Keratinocyte (primary cell): ENCODE measurements at regions not wholly inside any gene's neighbourhood (a gene's known extent, or its start where the extent isn't known, plus 50 kb on each side); places are given as distances from the start of the nearest gene placed in this dataset.
A peak's percentile ranks its signal among the peaks of the same experiment; 100 is the strongest.

Source experiments
- DNase-seq: peaks from one replicate; pipeline ENCODE4 v3.0.0-alpha.2; 2011; ENCODE audit warnings: low read depth, missing footprints, low spot score
- FAIRE-seq: peaks from 2 replicates; lab custom pipeline; 2011; peaks lifted over from hg19 to GRCh38; lab: Jason Lieb, UNC
- H2AFZ ChIP-seq: 2 replicates; pipeline ENCODE4 v1.6.0; 2012; ENCODE audit warnings: low read length, control low read depth, inconsistent platforms; ENCODE audit not compliant: control insufficient read depth
- H3K27ac ChIP-seq: 2 replicates; pipeline ENCODE4 v1.5.1; 2011; ENCODE audit warnings: low read length; ENCODE audit not compliant: control insufficient read depth, insufficient read depth
- H3K27me3 ChIP-seq: 3 replicates; pipeline ENCODE4 v1.6.0; 2011; ENCODE audit warnings: low read length; ENCODE audit not compliant: control insufficient read depth, insufficient read depth; ENCODE audit errors: extremely low read depth
- H3K36me3 ChIP-seq, 2 experiments: 2 replicates in 1 of 2; 3 replicates in 1 of 2; pipeline ENCODE4 v1.5.1; 2011; ENCODE audit warnings: low read length in 2 of 2, mild to moderate bottlenecking in 1 of 2; ENCODE audit not compliant: control insufficient read depth in 2 of 2, insufficient read depth in 2 of 2; ENCODE audit errors: extremely low read depth in 1 of 2
- H3K4me1 ChIP-seq: 3 replicates; pipeline ENCODE4 v1.5.1; 2011; ENCODE audit warnings: low read length; ENCODE audit not compliant: control insufficient read depth, insufficient read depth; ENCODE audit errors: extremely low read depth
- H3K4me2 ChIP-seq: 3 replicates; pipeline ENCODE4 v1.6.0; 2011; ENCODE audit warnings: low read depth, low read length; ENCODE audit not compliant: control insufficient read depth, insufficient read depth; ENCODE audit errors: extremely low read depth
- H3K4me3 ChIP-seq, 3 experiments: fragments of 200-600 bp in 1 of 3; sonication (generic) in 1 of 3; 2 replicates in 2 of 3; 3 replicates in 1 of 3; pipeline ENCODE4 v1.5.1; 2011 to 2016; ENCODE audit warnings: low read length in 3 of 3, mild to moderate bottlenecking in 3 of 3, control low read depth in 2 of 3, inconsistent platforms in 1 of 3, low read depth in 1 of 3, mixed read lengths in 1 of 3, mixed run types in 1 of 3, moderate library complexity in 1 of 3; ENCODE audit not compliant: control insufficient read depth in 2 of 3, insufficient read depth in 2 of 3; ENCODE audit errors: extremely low read depth in 1 of 3
- H3K79me2 ChIP-seq: 2 replicates; pipeline ENCODE4 v1.6.0; 2012; ENCODE audit warnings: low read length; ENCODE audit not compliant: control insufficient read depth, insufficient read depth
- H3K9ac ChIP-seq: 3 replicates; pipeline ENCODE4 v1.6.0; 2011; ENCODE audit warnings: low read length; ENCODE audit not compliant: control insufficient read depth, insufficient read depth; ENCODE audit errors: extremely low read depth
- H3K9me1 ChIP-seq: 3 replicates; pipeline ENCODE4 v1.6.0; 2011; ENCODE audit warnings: low read length; ENCODE audit not compliant: control insufficient read depth, insufficient read depth; ENCODE audit errors: extremely low read depth
- H3K9me3 ChIP-seq: 2 replicates; pipeline ENCODE4 v1.5.1; 2012; ENCODE audit warnings: low read depth, low read length; ENCODE audit not compliant: control insufficient read depth
- H4K20me1 ChIP-seq: 3 replicates; pipeline ENCODE4 v1.6.0; 2011; ENCODE audit warnings: low read length; ENCODE audit not compliant: control insufficient read depth, insufficient read depth; ENCODE audit errors: extremely low read depth
- CTCF ChIP-seq, 3 experiments: IDR thresholded peaks in 1 of 3; conservative IDR thresholded peaks in 1 of 3; optimal IDR thresholded peaks in 1 of 3; 2 replicates in 2 of 3; 3 replicates in 1 of 3; pipeline versions ENCODE3 to v1.5.1; 2011; ENCODE audit warnings: low read length in 3 of 3, mild to moderate bottlenecking in 3 of 3, moderate library complexity in 2 of 3, control low read depth in 1 of 3, inconsistent platforms in 1 of 3; ENCODE audit not compliant: insufficient read depth in 2 of 3; ENCODE audit errors: extremely low read depth in 1 of 3
- EZH2 ChIP-seq: IDR thresholded peaks from one replicate; pipeline ENCODE4 v1.6.1; 2012; ENCODE audit warnings: inconsistent platforms, mild to moderate bottlenecking, low read length, moderate library complexity
- dilution Hi-C: fragments of 300-500 bp; cut with MboI; formaldehyde crosslinking; loops from one replicate; pipeline ENCODE4 v1.7.0; 2020; ENCODE audit warnings: low sequenced_read_pairs; ENCODE audit not compliant: extremely low pct_ligation_motif_present

- no peaks in the 10 kb centered on the region for H3K9me3 ChIP-seq
- no peaks in the 10 kb centered on the region for H3K36me3 ChIP-seq
- no peaks in the 10 kb centered on the region for H3K79me2 ChIP-seq
- H3K9ac ChIP-seq = no peak overlapping the region
- dilution Hi-C loops = no loop called here
- TF ChIP-seq EZH2 (no peak), CTCF (optimal IDR thresholded peaks at IDR 0.05 in 1 of 3, IDR thresholded peaks at IDR 0.05 in 1 of 3, conservative IDR thresholded peaks at IDR 0.05 in 1 of 3; ENCODE audit: extremely low read depth in 1 of 3, insufficient read depth in 2 of 3, low read length in 3 of 3) (no peak)
- no peak overlapping the region for H2AFZ ChIP-seq
- no peak for FAIRE-seq
- no peaks in the 10 kb centered on the region for H3K9me1 ChIP-seq
- H3K4me3 ChIP-seq = no peak overlapping the region
- H3K27ac ChIP-seq = no peak overlapping the region
- H3K4me1 ChIP-seq = peaks cover 30% of the 10 kb centered on the region
- H3K27me3 ChIP-seq = no peaks in the 10 kb centered on the region
- no peak overlapping the region for H3K4me2 ChIP-seq
- no peaks in the 10 kb centered on the region for H4K20me1 ChIP-seq
- DNase-seq = no peak
Observed at GRCh38 chr2:111620281-111620680, 263.7 kb downstream of the ANAPC1 start.

- no peak for DNase-seq
- H3K9ac ChIP-seq = no peak overlapping the region
Observed at GRCh38 chr2:111622859-111623258, 261.1 kb downstream of the ANAPC1 start.

More at GRCh38 chr2:111622859-111623258, 261.1 kb downstream of the ANAPC1 start:
- Histone ChIP-seq H3K36me3 (no peaks in the 10 kb centered on the region), H3K4me3 (no peak overlapping the region), H2AFZ (no peak overlapping the region), H4K20me1 (no peaks in the 10 kb centered on the region), H3K9me3 (no peaks in the 10 kb centered on the region), H3K4me1 (peaks cover 22% of the 10 kb centered on the region), H3K9me1 (no peaks in the 10 kb centered on the region), H3K27me3 (no peaks in the 10 kb centered on the region), H3K27ac (no peak overlapping the region), H3K79me2 (no peaks in the 10 kb centered on the region), H3K4me2 (peak overlapping the region; percentile 13)
- no peak for FAIRE-seq
- TF ChIP-seq CTCF (optimal IDR thresholded peaks at IDR 0.05 in 1 of 3, IDR thresholded peaks at IDR 0.05 in 1 of 3, conservative IDR thresholded peaks at IDR 0.05 in 1 of 3; ENCODE audit: extremely low read depth in 1 of 3, insufficient read depth in 2 of 3, low read length in 3 of 3) = no peak
- TF ChIP-seq EZH2 = no peak
- dilution Hi-C loops = no loop called here
